Neuronal stem cell (in vitro differentiated cells): ENCODE measurements at regions not wholly inside any gene's neighbourhood (a gene's known extent, or its start where the extent isn't known, plus 50 kb on each side); places are given as distances from the start of the nearest gene placed in this dataset.

Experiments
- DNase-seq: peaks from one replicate; pipeline ENCODE4 v3.0.0-alpha.2; 2013; ENCODE audit warnings: low spot score
- H2AFZ ChIP-seq: one replicate; pipeline ENCODE4 v1.6.1; 2013; ENCODE audit warnings: mild to moderate bottlenecking, low read length, inconsistent platforms
- H2AK5ac ChIP-seq: 2 replicates; pipeline ENCODE4 v1.6.1; 2013; ENCODE audit warnings: low read depth, mild to moderate bottlenecking, inconsistent platforms, low read length, moderate library complexity, mixed read lengths
- H2BK120ac ChIP-seq: 2 replicates; pipeline ENCODE4 v1.6.1; 2013; ENCODE audit warnings: low read depth, mild to moderate bottlenecking, inconsistent platforms, low read length, moderate library complexity, mixed read lengths
- H2BK12ac ChIP-seq: one replicate; pipeline ENCODE4 v1.6.1; 2013; ENCODE audit warnings: low read length, inconsistent platforms
- H2BK15ac ChIP-seq: 2 replicates; pipeline ENCODE4 v1.6.1; 2013; ENCODE audit warnings: mild to moderate bottlenecking, low read length, inconsistent platforms, mixed read lengths
- H2BK5ac ChIP-seq: one replicate; pipeline ENCODE4 v1.6.1; 2013; ENCODE audit warnings: inconsistent platforms, mild to moderate bottlenecking, low read length, moderate library complexity
- H3K14ac ChIP-seq: one replicate; pipeline ENCODE4 v1.6.1; 2013; ENCODE audit warnings: low read length, inconsistent platforms
- H3K18ac ChIP-seq: 2 replicates; pipeline ENCODE4 v1.6.1; 2013; ENCODE audit warnings: low read length, inconsistent platforms
- H3K23ac ChIP-seq: 2 replicates; pipeline ENCODE4 v1.6.1; 2013; ENCODE audit warnings: low read depth, mild to moderate bottlenecking, mixed read lengths, low read length, inconsistent platforms; ENCODE audit not compliant: poor library complexity
- H3K27ac ChIP-seq: replicated peaks from 3 replicates; pipeline ENCODE4 v1.5.1; 2013; ENCODE audit warnings: low read length, inconsistent platforms
- H3K27me3 ChIP-seq, 3 experiments: 2 replicates each; pipeline ENCODE4 v1.6.1; 2013; ENCODE audit warnings: low read length in 3 of 3, mild to moderate bottlenecking in 2 of 3, inconsistent platforms in 1 of 3, low read depth in 1 of 3, mixed read lengths in 1 of 3, moderate library complexity in 1 of 3; ENCODE audit not compliant: control insufficient read depth in 3 of 3, insufficient read depth in 3 of 3
- H3K36me3 ChIP-seq, 2 donors: replicated peaks in 1 of 2; 2 replicates each; pipeline ENCODE4 v1.6.1; 2013; ENCODE audit warnings: low read length in 2 of 2; ENCODE audit not compliant: control insufficient read depth in 2 of 2, insufficient read depth in 2 of 2
- H3K4ac ChIP-seq: 2 replicates; pipeline ENCODE4 v1.6.1; 2013; ENCODE audit warnings: inconsistent platforms, mild to moderate bottlenecking, low read length, moderate library complexity
- H3K4me1 ChIP-seq, 2 donors: 1 replicate in 1 of 2; 2 replicates in 1 of 2; pipeline ENCODE4 v1.6.1; 2013; ENCODE audit warnings: low read length in 2 of 2, low read depth in 1 of 2; ENCODE audit not compliant: control insufficient read depth in 2 of 2, insufficient read depth in 1 of 2
- H3K4me2 ChIP-seq: one replicate; pipeline ENCODE4 v1.6.1; 2013; ENCODE audit warnings: mild to moderate bottlenecking, low read length, inconsistent platforms; ENCODE audit not compliant: insufficient read depth, poor library complexity, severe bottlenecking
- H3K4me3 ChIP-seq, 2 donors: 2 replicates each; pipeline ENCODE4 v1.5.1; 2013; ENCODE audit warnings: low read length in 2 of 2, mild to moderate bottlenecking in 2 of 2, inconsistent platforms in 1 of 2, moderate library complexity in 1 of 2
- H3K79me1 ChIP-seq: one replicate; pipeline ENCODE4 v1.6.1; 2013; ENCODE audit warnings: low read depth, mild to moderate bottlenecking, inconsistent platforms, low read length, moderate library complexity
- H3K9ac ChIP-seq: one replicate; pipeline ENCODE4 v1.6.1; 2013; ENCODE audit warnings: mild to moderate bottlenecking, low read depth, low read length, inconsistent platforms; ENCODE audit not compliant: poor library complexity
- H3K9me3 ChIP-seq, 2 donors: replicated peaks in 1 of 2; 2 replicates each; pipeline versions ENCODE3 to v1.6.1; 2013; ENCODE audit warnings: low read length in 2 of 2, mild to moderate bottlenecking in 2 of 2, inconsistent platforms in 1 of 2, low read depth in 1 of 2, mixed read lengths in 1 of 2, moderate library complexity in 1 of 2; ENCODE audit not compliant: control insufficient read depth in 2 of 2, insufficient read depth in 1 of 2
- H4K8ac ChIP-seq: one replicate; pipeline ENCODE4 v1.6.1; 2013; ENCODE audit warnings: low read depth, mild to moderate bottlenecking, inconsistent platforms, low read length, moderate library complexity
- H4K91ac ChIP-seq: one replicate; pipeline ENCODE4 v1.6.1; 2013; ENCODE audit warnings: low read length, low read depth, mild to moderate bottlenecking, inconsistent platforms; ENCODE audit not compliant: poor library complexity
- WGBS, 2 donors: extraction: QIAGEN DNeasy Blood & Tissue Kit; methylation state at CpG; one replicate each; pipeline ENCODE4 v1.1.7; 2013; ENCODE audit warnings: missing lambda C conversion rate in 2 of 2, mixed read lengths in 1 of 2; ENCODE audit not compliant: insufficient read length in 2 of 2, insufficient replicate concordance in 1 of 2; ENCODE audit errors: extremely low coverage in 2 of 2; 5-methylcytosine and 5-hydroxymethylcytosine counted together

- no peak overlapping the region for H3K9ac ChIP-seq
- no peak overlapping the region for H2AK5ac ChIP-seq
- H2BK5ac ChIP-seq, result no peak overlapping the region
- H4K91ac ChIP-seq, result no peak overlapping the region
- H4K8ac ChIP-seq, result no peak overlapping the region
- H3K36me3 ChIP-seq, result no peaks in the 10 kb centered on the region
- H2BK12ac ChIP-seq, result no peak overlapping the region
- H2BK120ac ChIP-seq, result no peak overlapping the region
- DNase-seq, result no peak
- no peak overlapping the region for H3K4me3 ChIP-seq
- H3K27me3 ChIP-seq, result no peaks in the 10 kb centered on the region
- no peaks in the 10 kb centered on the region for H3K9me3 ChIP-seq
- no peak overlapping the region for H3K14ac ChIP-seq
- no peak overlapping the region for H3K18ac ChIP-seq
- H3K4ac ChIP-seq, result no peak overlapping the region
- H3K23ac ChIP-seq, result no peak overlapping the region
- no peak overlapping the region for H2AFZ ChIP-seq
- no peak overlapping the region for H3K4me2 ChIP-seq
- no peak overlapping the region for H3K27ac ChIP-seq
- no peaks in the 10 kb centered on the region for H3K79me1 ChIP-seq
- H3K4me1 ChIP-seq, result peaks cover 0 to 1% of the 10 kb centered on the region in 2 donors
- WGBS, 2 donors, result no CpG with 5 or more reads among the region's 2 CpGs
- H2BK15ac ChIP-seq, result no peak overlapping the region
Observed at GRCh38 chr6:97866616-97867015, 583.6 kb upstream of the MMS22L start.

GRCh38 chr6:97867177-97867576, 584.2 kb upstream of the MMS22L start:
- no peaks in the 10 kb centered on the region for H3K36me3 ChIP-seq
- H3K27ac ChIP-seq, result no peak overlapping the region
- H3K4me1 ChIP-seq, result peaks cover 0 to 1% of the 10 kb centered on the region in 2 donors
- no CpG with 5 or more reads among the region's 2 CpGs for WGBS, 2 donors
- H2BK5ac ChIP-seq, result no peak overlapping the region
- H3K18ac ChIP-seq, result no peak overlapping the region
- no peak overlapping the region for H2BK120ac ChIP-seq
- no peak overlapping the region for H3K9ac ChIP-seq
- H2AK5ac ChIP-seq, result no peak overlapping the region
- H3K79me1 ChIP-seq, result no peaks in the 10 kb centered on the region
- H3K9me3 ChIP-seq, result no peaks in the 10 kb centered on the region
- H3K4me2 ChIP-seq, result no peak overlapping the region
- H4K91ac ChIP-seq, result no peak overlapping the region
- no peak overlapping the region for H2BK12ac ChIP-seq
- no peak overlapping the region for H3K14ac ChIP-seq
- H3K27me3 ChIP-seq, result no peaks in the 10 kb centered on the region
- no peak for DNase-seq
- no peak overlapping the region for H2BK15ac ChIP-seq
- H4K8ac ChIP-seq, result no peak overlapping the region
- H3K4ac ChIP-seq, result no peak overlapping the region
- H2AFZ ChIP-seq, result no peak overlapping the region
- H3K4me3 ChIP-seq, result no peak overlapping the region
- H3K23ac ChIP-seq, result no peak overlapping the region

GRCh38 chr6:97870273-97870672, 587.3 kb upstream of the MMS22L start:
- Histone ChIP-seq H3K4me2 (no peak overlapping the region), H3K27me3 (no peaks in the 10 kb centered on the region), H2BK120ac (no peak overlapping the region), H2AFZ (no peak overlapping the region), H3K79me1 (no peaks in the 10 kb centered on the region), H3K23ac (no peak overlapping the region), H4K8ac (no peak overlapping the region), H3K9ac (no peak overlapping the region), H3K36me3 (no peaks in the 10 kb centered on the region), H3K4ac (no peak overlapping the region), H3K18ac (no peak overlapping the region), H3K14ac (no peak overlapping the region), H3K4me1 (peaks cover 0 to 1% of the 10 kb centered on the region in 2 donors), H3K9me3 (peaks cover 0 to 4% of the 10 kb centered on the region in 2 donors), H2AK5ac (no peak overlapping the region), H3K4me3 (no peak overlapping the region), H4K91ac (no peak overlapping the region), H3K27ac (no peak overlapping the region), H2BK5ac (no peak overlapping the region), H2BK15ac (no peak overlapping the region), H2BK12ac (no peak overlapping the region)
- no peak for DNase-seq
- no CpG with 5 or more reads among the region's 1 CpG for WGBS, 2 donors

- Histone ChIP-seq H3K4ac (no peak overlapping the region), H3K14ac (no peak overlapping the region)
Observed at GRCh38 chr6:97876711-97877110, 593.7 kb upstream of the MMS22L start.

More at GRCh38 chr6:97876711-97877110, 593.7 kb upstream of the MMS22L start:
- Histone ChIP-seq H3K9me3 (peaks cover 0 to 7% of the 10 kb centered on the region in 2 donors), H3K79me1 (no peaks in the 10 kb centered on the region), H3K36me3 (no peaks in the 10 kb centered on the region), H3K27me3 (no peaks in the 10 kb centered on the region), H2AFZ (no peak overlapping the region), H3K4me3 (no peak overlapping the region), H3K4me2 (no peak overlapping the region), H2BK15ac (no peak overlapping the region), H3K9ac (no peak overlapping the region), H2BK5ac (no peak overlapping the region), H3K4me1 (peaks cover 0 to 3% of the 10 kb centered on the region in 2 donors), H3K23ac (no peak overlapping the region), H2BK120ac (no peak overlapping the region), H2AK5ac (no peak overlapping the region), H3K18ac (no peak overlapping the region), H4K91ac (no peak overlapping the region), H2BK12ac (no peak overlapping the region), H4K8ac (no peak overlapping the region), H3K27ac (no peak overlapping the region)
- WGBS, 2 donors, result no CpG with 5 or more reads among the region's 3 CpGs
- DNase-seq, result no peak
